NCI-H128 (cell line): ENCODE measurements at regions not wholly inside any gene's neighbourhood (a gene's known extent, or its start where the extent isn't known, plus 50 kb on each side); places are given as distances from the start of the nearest gene placed in this dataset.

Experiments used
- DNase-seq: peaks from one replicate; lab custom pipeline; 2025; ENCODE audit not compliant: unreplicated experiment; lab: John Stamatoyannopoulos, UW

- DNase-seq = no peak
Observed at GRCh38 chr13:110826861-110827672, 87.8 kb downstream of the ANKRD10 start.
